ENCODE measurements at regions not wholly inside any gene's neighbourhood (a gene's known extent, or its start where the extent isn't known, plus 50 kb on each side); places are given as distances from the start of the nearest gene placed in this dataset.

DNA sequence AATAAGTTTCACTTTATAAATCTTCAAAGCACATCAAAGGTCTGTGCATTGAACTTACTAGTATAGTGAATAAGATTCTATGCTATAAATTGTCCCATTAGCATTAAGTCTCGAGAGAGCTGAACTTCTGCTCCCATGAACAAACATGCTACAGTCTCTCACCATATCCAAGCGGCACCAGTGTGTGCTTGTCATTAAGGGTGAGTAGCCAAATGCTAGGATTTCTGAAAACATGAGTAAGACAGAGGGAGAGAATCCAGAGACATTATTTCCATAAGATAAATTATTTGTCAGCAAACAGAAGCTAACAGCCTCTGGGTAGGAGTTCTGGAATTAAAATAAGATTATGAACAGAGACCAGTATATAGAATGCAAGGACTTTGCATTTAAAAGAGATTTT, 2882.5 kb downstream of the PCDH9 start:
- TF ChIP-seq, protein P1, sequence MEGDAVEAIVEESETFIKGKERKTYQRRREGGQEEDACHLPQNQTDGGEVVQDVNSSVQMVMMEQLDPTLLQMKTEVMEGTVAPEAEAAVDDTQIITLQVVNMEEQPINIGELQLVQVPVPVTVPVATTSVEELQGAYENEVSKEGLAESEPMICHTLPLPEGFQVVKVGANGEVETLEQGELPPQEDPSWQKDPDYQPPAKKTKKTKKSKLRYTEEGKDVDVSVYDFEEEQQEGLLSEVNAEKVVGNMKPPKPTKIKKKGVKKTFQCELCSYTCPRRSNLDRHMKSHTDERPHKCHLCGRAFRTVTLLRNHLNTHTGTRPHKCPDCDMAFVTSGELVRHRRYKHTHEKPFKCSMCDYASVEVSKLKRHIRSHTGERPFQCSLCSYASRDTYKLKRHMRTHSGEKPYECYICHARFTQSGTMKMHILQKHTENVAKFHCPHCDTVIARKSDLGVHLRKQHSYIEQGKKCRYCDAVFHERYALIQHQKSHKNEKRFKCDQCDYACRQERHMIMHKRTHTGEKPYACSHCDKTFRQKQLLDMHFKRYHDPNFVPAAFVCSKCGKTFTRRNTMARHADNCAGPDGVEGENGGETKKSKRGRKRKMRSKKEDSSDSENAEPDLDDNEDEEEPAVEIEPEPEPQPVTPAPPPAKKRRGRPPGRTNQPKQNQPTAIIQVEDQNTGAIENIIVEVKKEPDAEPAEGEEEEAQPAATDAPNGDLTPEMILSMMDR (conservative IDR thresholded peaks at IDR 0.05), result no peak
- no peak for TF ChIP-seq ZFX (IDR thresholded peaks at IDR 0.05)

DNA sequence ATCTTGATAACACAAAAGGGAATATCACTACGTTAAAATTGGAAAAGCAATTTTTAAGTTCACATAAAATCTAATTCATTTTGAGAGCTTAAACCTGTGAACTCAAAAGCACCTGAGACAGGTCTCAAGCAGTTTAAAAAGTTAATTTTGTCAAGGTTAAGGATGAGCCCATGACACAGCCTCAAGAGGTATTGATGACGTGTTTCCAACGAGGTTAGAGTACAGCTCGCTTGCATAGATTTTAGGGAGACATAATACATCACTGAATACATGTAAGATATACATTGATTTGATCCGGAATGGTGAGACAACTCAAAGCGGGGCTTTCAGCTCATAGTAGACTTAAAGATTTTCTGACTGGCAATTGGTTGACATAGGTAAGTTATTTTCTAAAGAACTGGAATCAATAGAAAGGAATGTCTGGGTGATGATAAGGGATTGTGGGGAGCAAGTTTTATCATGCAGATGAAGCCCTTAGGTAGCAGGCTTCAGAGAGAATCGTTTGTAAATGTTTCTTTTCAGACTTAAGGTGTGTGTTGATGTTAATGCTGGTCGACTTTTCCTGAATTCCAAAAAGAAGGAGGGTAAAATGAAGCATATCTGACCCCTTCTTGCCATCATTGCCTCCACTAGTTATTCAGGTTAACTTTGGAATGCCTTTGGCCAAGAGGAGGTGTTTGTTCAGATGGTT, 2890.6 kb downstream of the PCDH9 start:
- TF ChIP-seq, protein P1 (conservative IDR thresholded peaks at IDR 0.05), result no peak
- TF ChIP-seq ZFX (IDR thresholded peaks at IDR 0.05), result no peak
- H3K27ac ChIP-seq, result no peak overlapping the region

More for the DNA sequence above, 2882.5 kb downstream of the PCDH9 start:
- H3K27ac ChIP-seq, result no peak overlapping the region

DNA sequence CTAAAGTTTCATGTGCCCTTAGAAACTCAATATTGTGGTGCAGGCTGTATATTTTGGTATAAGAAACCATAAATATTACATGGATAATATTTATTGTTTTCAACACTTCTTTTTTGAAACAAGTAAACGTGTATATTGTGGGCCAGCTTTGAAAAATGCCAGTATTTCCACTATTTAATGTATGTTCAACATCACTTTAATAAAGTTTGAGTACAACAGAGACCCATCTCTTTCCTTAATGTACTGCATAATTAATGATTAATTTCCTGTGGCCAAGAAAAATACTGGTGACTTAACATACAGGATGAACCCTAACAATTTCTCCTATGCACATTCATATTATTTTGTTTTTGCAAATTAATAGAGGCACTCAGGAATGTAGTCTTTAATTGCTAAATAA, 2891.5 kb downstream of the PCDH9 start:
- H3K27ac ChIP-seq, result no peak overlapping the region
- TF ChIP-seq ZFX (IDR thresholded peaks at IDR 0.05), result no peak
- TF ChIP-seq, protein P1 (conservative IDR thresholded peaks at IDR 0.05), result no peak

DNA sequence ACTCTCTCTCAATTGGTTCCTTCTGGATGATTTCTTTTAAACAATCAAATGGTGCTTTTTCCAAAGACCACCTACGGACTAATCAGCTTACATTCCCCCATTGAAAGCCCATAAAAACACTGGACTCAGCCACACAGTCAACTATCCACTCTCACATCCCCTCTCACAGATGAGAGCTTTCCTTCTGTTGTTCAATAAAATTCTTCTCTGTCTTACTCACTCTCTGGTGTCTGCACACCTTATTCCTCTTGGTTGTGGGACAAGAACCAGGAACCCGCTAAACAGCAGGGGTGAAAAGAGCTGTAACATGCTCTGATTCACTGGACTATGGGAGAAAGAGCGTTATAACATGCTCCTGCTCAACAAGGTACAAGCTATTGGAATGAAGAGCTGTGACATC, 2896.2 kb downstream of the PCDH9 start:
- TF ChIP-seq, protein P1 (conservative IDR thresholded peaks at IDR 0.05), result no peak
- no peak for TF ChIP-seq ZFX (IDR thresholded peaks at IDR 0.05)
- no peak overlapping the region for H3K27ac ChIP-seq

DNA sequence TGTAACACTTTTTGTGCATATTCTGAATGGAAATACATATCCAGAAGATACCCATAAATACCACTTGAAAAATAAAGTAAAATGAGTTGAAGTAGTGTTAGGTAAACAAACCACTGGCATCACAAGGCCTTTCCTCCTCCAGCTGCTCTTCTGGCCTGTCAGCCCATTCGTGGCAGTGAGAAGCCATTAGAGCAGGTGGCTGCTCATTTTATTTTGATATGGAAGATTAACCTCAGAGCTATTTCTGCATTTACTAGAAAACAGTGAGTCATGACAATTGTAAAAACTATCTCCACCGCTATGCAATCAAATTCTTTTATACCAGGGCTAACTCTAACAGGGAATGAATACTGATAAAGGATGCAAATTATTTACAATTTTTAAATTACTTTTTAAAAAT, 2898.1 kb downstream of the PCDH9 start:
- TF ChIP-seq, protein P1 (conservative IDR thresholded peaks at IDR 0.05), result no peak
- no peak for TF ChIP-seq ZFX (IDR thresholded peaks at IDR 0.05)
- no peak overlapping the region for H3K27ac ChIP-seq

DNA sequence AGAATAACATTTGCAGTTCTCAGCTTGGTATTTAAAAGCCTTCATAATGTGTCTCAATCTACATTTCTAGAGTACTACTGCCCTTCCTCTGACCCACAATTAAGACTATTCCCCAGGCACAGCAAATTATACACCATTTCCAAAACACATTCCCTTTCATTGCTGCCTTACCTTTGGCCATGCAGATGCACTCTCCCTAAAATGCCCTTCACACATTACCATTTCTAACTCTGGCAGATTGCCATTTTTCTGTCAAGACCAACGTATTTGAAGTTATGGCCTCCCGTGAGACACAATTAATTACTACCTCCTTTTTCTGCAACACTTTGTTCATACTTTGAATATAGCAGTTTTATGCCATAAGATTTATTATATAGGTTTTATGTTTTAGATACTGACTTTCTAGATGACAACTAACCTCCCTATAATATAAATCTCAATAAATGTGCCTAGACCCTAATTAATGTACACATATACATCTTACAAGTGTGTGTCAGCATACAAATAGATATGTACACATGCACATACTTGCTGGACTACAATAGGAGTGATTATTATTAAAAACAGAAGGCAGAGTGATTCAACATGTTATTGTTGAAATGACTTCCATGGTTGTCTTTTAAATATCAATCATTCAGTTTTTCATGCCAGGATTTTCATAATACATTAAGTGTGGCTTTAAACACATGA, 2902.5 kb downstream of the PCDH9 start:
- no peak overlapping the region for H3K27ac ChIP-seq
- TF ChIP-seq, protein P1 (conservative IDR thresholded peaks at IDR 0.05), result no peak
- no peak for TF ChIP-seq ZFX (IDR thresholded peaks at IDR 0.05)

DNA sequence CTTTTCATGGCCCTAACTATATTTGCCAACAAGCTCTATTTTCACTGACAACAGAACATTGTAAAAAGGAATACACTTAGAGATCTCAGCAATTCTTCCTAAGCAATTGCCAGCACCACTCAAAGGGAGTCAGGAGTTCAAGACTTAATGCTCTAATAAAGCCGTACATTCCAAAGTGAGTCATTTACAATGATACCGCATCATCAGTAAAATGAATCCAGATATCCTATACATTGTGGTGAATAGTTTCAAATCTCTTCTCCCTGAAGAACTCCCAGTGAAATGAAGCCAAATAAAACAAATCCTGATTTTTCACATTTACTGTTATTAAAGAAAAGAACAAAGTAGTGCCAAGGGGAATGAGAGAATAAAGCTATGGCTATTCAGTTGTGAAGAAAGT, 2898.7 kb upstream of the PCDH20 start:
- no peak overlapping the region for H3K27ac ChIP-seq
- no peak for TF ChIP-seq ZFX (IDR thresholded peaks at IDR 0.05)
- TF ChIP-seq, protein P1 (conservative IDR thresholded peaks at IDR 0.05), result no peak

Measured in C4-2B (cell line).